ENCODE measurements at regions not wholly inside any gene's neighbourhood (a gene's known extent, or its start where the extent isn't known, plus 50 kb on each side); places are given as distances from the start of the nearest gene placed in this dataset.

DNA sequence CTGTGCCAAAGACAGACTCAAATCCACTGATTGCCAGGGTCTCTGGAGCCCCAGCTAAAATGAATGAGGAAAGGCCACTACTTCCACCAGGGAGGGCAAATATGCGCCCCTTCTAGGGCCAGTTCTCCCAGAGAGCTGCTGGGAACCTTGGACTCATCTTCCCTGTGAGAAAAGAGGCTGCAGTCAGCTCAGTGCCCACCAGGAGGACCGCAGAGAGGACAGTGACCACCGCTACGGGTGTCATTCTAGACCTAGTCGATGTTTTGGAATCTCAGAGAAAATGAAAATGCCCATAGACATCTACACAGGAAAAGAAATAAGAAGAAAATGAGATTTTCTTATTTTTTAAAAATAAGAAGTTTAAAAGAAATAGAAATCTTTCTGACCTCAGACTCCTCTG lies 235.1 kb downstream of the UQCRFS1 start:
- no peak for DNase-seq (ENCODE audit: low read depth in 2 of 2)

DNA sequence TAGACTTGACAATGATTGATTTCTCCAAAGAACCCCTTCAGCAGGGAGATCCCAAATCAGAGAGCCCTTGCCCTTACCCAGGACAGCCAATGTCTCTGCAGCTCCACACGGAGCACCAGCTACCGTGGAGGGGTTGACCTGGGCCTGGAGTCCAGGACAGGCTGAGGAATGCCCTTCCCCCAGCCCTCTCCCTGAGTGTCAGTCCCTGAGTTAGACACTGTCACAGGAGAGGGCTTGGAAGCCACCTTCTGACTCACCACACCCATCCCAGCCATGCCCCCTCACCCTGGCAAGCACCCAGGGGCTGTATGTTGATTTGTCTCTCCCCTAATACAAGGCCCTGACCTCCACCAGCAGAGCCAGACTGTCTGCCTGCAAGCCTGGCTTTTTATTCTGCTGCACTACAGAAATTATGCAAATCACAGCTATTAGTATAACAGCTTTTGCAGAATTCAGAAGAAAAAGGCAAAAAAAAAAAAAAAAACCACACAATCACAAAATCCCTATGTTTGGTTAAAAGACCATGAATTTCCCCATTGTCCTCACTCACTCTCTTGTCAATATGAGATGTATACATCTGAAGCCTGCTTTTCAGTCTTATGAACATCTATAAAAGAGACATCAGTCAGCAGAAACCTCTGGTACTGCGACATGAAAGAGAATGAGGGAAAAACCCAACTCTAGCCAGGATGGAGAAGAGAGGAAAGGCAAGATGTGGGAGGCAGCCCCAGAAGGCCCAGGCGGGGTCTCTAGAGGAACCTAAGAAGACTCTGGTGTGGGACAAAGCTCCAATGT lies 240.7 kb downstream of the UQCRFS1 start:
- no peak for DNase-seq (ENCODE audit: low read depth in 2 of 2)

DNA sequence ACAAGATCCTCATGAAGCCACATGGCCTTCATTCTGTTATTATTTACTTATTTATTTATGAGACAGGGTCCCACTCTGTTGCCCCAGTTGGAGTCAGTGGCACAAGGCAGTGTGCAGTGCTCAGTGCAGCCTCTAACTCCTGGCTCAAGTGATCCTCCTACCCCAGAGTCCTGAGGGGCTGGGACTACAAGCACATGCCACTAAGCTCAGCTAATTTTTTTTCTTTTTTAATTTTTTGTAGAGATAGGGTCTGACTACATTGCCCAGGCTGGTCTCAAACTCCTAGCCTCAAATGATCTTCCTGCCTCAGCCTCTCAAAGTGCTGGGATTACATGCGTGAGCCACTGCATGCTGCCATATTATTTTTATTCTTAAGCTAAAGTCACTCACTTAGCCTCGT lies 241.4 kb downstream of the UQCRFS1 start:
- DNase-seq (ENCODE audit: low read depth in 2 of 2) = no peak

DNA sequence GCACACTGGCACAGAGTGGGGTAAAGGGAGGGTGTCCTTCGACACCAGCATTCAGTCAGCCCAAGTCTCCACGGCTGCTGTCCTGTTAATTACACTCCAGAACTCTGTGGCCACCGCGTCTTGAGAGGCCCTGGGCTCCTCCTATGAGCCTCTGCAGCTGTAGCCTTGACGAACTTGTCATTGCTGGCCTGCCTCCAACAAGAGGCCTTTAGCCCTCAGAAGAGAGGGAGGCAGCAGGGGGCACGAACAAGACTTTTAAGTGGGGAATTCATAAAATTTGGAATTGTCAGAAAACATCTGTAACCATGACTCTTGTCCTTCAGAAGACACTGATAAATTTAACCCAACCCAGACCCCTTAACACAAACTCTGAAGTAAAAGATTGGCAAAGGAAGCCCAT lies 241.9 kb downstream of the UQCRFS1 start:
- DNase-seq (ENCODE audit: low read depth in 2 of 2) = no peak

DNA sequence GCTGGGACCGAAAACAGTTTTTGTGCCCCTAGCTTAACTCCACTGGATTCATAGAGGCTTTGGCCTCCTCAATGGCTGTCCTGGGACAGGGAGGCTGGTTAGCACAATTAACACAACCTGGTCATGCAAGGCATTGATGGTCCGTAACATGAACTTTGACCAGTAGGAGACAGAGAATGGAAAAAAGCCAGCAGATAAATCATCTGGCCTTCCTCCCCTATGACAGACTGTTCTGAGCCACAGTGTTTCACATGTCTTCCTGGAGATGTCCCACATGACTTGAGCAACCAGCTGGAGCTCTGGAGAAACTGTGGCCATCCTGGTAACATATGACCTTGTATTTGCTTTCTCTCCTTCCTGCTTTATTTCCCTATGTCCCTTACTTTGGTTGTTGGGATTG lies 244.2 kb downstream of the UQCRFS1 start:
- no peak for DNase-seq (ENCODE audit: low read depth in 2 of 2)

DNA sequence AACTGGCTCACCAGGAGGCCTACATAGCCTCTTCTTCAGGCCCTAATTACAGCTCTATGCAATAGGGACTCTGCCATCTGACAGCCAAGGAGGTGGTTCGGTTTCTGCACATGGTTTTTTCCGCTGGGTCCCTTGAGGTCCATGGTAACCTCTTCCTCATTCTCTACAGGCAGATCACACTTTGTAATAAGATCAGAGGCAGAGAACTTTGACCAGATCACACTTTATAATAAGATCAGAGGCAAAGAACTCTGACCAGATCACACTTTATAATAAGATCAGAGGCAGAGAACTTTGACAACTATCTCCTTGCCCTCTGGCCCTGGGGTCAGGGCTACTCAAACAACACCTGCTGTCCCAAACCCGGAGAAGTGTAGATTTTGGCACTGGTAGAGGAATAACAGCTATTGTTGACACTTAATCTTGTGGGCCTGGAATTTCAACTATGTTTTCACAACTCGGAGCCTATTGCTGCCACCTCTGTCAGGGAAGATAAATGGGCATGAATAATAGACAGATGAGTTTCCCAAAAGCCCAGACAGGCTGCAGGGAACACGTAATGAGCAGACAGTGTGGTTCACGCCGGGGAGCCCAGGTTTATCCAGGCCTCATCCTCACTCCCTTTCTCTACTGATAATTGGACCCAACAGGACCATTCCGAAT lies 246.1 kb downstream of the UQCRFS1 start:
- DNase-seq (ENCODE audit: low read depth in 2 of 2) = no peak

DNA sequence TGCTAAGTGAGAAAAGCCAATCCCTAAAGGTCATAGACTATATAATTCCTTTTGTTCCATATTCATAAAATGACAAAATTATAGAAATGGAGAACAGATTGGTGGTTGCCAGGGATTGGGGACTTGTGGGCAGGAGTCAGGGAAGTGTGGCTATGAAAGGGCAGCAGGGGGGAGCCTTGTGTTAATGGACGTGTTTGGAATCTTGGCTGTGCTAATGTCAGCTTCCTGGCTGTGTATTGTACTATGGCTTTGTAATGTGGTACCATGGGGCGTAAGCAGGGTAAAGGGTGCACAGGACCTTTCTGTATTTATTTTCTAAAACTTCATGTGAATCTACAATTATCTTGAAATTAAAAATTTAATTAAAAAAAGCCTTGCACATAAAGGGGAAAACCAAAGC lies 248.5 kb downstream of the UQCRFS1 start:
- DNase-seq (ENCODE audit: low read depth in 2 of 2) = no peak

DNA sequence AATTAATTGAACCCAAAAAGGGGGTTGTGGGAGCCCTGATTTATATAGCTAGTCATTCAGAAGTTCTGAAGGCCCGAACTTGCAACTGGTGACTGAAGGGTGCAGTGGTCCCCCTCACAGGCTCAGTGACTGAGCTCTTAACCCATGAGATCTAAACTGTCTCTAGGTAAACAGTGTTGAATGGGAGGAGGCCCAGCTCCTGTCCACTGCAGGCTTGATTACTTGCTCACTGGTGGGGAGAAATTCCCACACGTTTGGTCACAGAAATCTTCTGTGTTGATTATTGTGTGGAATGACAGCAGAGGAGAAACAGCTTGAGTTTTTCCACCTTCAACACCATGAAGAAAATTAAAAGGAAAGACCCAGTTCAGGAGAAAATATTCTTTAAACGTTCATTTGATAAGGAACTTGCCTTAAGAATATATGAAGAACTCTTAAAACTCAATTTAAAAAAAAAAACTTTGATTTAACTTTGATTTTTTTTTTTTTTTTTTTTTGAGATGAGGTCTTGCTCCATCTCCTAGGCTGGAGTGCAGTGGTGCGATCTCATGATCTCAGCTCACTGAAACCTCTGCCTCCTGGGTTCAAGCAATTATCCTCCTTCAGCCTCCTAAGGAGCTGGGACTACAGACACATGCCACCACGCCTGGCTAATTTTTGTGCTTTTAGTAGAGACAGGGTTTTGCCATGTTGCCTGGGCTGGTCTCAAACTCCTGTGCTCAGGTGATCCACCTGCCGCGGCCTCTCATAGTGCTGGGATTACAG lies 249.3 kb downstream of the UQCRFS1 start:
- no peak for DNase-seq (ENCODE audit: low read depth in 2 of 2)

DNA sequence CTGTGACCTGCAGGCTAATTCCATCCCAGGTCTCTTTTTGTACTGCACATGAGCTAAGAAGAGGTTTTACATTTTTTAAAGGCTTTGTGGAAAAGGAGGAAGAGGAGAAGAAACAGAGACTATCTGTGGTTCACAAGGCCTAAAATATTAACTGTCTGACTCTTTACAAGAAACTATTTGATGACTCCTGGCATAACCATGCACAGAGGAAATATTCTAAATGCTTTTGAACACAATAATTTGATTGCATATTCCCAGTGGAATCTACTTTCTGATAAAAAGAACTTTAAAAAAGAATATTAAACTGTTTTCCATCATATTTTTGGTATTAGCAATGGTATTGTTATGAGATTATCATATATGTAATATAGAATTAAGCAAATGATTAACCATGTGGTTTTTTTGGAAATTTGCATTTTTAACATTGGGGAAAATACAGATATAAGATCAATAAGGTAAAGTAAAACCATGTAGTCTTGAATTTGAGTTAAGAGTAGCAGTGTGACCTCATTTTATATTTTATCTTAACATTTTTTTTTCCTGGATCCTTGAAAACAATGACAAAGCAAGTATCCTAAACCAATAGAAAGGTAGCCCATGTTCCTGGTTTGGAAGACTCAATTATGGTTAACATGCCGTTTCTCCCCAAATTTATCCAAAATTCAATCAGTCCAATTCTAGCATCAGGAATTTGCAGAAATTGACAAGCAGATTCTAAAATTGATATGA lies 251.0 kb downstream of the UQCRFS1 start:
- DNase-seq (ENCODE audit: low read depth in 2 of 2) = no peak

DNA sequence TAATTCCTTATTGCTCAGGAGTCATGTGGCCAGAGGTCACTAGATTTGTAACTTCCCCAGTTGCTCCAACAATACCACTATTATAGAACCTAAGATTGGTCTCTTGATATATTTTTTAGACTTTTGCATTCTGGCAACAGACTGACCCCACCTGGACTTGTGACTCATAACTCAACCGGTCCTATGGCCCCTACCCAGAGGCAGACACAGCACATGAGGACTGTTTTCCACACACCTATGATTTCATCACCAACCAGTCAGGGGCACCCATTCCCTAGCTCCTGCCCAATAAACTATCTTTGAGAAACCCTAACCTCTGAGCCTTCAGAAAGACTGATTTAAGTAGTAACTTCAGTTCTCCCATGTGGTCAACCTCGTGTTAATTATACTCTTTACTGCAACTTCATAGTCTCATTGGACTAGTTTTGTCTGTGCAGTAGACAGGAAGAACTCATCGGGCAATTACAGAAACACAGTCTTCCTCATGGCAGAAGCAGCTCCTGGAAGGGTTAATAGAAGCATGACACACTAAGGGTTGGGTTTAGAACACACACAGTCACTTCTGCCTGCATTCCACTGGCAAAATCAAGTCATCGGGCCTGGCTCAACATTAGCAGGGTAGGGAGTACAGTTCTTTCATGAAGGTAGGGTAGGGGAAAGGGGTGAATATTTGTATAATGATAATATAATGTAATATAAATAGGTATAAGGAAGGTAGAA lies 251.8 kb downstream of the UQCRFS1 start:
- DNase-seq (ENCODE audit: low read depth in 2 of 2) = no peak

DNA sequence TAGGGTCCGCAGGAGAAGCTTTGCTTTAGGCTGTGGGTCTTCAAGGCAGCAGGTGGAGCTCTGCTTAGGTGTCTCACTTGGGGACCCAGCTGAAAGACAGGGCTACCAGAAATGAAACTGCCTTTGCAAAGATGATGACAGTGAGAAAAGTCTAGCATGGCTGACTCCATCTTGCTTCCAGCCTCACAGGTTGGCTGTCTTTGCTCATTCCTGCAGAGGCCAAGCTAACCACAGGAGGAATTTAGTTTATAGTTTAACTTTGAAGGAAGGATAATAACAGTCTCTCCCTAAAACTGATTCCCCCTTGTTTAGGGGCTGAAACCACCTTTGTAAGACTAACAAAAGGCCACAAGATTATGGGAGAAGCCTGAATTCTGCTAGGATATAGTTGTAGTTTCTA lies 252.4 kb downstream of the UQCRFS1 start:
- no peak for DNase-seq (ENCODE audit: low read depth in 2 of 2)

DNA sequence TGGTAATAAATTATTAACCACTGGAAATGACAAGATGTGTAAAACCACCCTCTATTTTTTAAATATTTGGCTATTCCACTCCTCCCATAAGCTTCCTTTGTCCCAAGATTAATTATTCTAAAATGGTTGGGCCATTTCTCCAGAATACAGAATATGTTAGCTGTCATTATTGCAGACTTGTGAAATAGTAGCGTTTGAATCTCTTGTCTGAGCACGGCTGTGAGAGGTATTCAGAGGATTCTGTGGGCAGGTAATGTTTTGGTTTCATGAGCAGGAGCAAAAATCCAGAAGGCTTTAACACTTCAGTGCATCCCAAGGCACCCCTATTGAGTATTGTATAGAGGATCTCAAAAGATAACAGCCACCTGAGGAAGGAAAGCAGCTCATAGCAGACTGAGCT lies 256.0 kb downstream of the UQCRFS1 start:
- DNase-seq (ENCODE audit: low read depth in 2 of 2) = no peak

DNA sequence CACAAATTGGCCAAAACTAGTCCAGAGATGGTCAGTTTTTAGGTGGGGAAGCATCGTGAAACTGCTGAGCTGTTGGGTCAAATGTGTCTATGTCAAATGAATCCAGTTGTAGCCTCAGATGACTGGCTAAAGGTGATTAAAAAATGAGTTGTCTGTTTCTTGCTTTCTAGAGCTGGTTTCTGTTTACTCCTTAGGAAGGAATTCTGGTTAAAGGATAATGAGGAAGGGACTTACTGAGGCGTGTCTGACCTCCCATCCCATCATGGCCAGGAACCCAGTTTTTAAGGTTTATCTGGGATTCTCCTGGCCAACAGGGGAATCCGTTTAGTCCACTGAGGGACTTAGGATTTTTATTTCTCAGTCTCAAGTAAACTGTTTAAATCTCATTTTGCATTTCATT lies 256.5 kb downstream of the UQCRFS1 start:
- no peak for DNase-seq (ENCODE audit: low read depth in 2 of 2)

DNA sequence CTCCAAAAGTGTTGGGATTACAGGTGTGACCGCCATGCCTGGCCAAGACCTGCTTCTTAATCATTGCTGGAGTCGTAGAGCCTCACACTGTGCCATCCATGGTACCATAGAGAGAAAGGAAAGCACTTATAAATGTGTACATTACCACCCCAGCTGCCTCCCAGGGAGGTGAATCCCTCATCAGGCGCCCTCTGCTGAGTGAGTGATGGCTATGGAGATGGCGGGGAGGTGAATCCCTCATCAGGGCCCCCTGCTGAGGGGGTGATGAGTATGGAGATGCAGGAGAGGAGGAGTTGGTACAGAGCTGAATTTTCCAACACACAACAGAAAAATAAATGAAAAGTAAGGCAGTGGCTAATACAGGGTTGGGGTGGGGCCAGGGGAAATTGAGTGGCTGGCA lies 263.4 kb downstream of the UQCRFS1 start:
- DNase-seq (ENCODE audit: low read depth in 2 of 2) = no peak

DNA sequence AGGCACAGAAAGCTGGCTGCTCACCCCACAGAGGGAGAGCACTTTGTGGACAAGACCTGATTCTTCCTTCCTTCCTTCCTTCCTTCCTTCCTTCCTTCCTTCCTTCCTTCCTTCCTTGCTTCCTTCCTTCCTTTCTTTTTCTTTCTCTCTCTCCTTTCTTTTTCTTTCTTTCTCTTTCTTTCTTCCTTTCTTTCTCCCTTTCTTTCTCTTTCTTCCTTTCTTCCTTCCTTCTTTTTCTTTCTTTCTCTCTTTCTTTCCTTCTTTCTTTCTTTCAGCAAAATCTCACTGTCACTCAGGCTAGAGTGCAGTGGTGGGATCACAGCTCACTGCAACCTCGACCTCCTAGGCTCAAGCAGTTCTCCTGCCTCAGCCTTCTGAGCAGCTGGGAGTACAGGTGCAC lies 263.9 kb downstream of the UQCRFS1 start:
- DNase-seq (ENCODE audit: low read depth in 2 of 2) = no peak

DNA sequence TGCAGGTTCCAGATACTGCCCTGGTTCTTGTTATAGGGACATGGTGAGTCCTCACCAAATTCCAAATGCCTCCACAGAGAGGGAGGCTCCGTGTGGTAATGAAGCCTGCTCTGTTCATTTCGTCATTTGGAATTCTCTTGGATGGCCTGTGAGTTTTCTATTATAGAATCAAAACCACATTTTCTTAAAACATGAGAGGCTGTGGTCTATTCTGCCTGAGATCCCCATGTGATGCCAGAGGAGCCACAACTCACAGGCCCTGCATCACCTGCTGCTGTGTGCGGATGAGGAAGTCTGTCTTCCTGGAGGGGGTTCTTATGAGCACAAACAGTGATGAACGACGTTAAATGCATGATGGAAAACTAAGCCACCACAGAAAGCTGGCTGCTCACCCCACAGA lies 264.4 kb downstream of the UQCRFS1 start:
- DNase-seq (ENCODE audit: low read depth in 2 of 2) = no peak

DNA sequence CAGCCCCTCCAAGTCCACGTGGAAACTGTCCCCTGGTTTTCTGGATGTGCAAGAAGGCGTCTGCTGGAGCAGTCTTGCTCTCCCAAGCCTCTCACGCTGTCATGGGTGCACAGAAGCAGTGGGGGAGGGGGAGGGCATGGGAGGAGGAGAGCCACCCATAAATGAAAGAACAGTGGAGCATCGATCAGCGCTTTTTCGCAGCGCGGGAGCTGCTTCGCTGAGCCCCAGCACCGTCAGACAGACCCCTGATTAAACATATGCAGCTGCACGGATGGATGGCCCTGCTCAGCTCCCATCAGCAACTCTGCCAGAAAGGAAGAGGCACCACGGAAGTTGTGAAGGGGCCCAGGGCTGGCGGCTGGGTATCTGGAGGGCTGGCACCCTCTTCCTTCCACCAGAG lies 264.9 kb downstream of the UQCRFS1 start:
- DNase-seq (ENCODE audit: low read depth in 2 of 2) = no peak

DNA sequence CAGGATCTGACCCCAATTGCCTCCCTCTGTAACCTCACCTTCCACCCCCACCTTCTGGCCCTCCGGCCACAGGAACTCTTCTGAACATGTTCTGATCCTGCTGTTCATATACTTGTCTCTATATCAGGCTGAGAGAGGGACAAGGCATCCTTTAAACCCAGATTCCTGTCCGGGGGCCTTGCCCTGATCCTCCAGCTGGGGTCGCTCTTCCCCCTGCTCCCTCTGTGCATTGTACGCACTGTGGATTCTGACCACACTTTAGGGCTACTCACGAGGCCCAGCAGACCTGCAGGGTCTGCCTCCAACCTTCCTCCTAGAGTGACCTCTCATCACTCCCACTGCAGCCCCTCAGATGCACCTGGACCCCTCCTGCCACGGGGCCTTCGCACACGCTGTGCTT lies 269.3 kb downstream of the UQCRFS1 start:
- no peak for DNase-seq (ENCODE audit: low read depth in 2 of 2)

DNA sequence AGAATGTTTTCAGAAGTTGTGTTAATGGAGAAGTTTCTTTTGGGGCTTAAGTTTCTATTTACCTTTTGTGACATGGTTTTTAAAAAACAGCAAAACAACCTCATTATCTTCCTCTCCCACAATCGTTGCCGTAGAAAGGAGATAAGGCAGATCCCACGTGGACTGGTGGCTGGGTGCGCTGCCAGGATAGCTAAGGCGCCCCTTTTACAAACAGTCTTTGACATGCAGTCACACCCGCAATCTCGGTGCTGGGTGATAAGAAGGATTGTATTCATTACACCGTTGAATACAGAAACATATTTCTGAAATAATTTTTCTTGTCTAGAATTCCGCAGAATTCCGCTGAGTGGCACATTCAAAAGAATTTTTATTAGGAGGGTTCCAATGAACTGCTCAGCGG lies 271.1 kb downstream of the UQCRFS1 start:
- DNase-seq (ENCODE audit: low read depth in 2 of 2) = no peak

DNA sequence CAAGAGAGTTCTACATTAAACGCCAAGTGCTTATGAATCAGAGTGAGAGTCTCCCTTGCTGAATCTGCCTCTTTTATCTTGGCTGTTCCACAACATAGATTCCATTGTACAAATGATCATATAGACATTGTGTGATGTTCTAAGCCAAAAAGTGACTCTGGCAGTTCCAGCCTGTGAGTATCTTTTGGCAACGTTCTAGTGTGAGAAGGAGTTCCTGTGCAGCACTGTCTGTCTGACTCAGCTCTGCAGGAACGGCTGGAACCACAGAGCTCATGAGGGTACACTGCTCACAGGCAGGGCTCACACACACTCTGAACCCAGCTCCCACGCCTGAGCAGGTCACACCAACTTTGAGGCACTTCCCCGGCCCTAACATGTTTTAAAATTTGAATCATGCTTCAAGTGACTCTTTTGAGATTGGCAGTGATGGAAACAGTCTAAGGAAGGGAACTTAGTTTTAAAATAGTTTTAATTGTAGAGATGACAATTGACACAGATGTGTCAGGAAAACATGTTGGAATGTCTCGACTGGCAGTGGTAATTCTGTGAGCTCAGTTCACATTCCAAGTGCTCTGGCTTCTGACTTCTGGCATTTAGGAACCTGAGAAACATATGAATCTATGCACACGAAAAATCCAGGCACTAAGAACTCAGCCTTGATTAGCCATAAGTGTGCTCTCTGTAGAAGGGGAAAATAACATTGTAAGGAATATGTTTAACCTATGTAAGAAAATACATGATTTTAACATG lies 272.0 kb downstream of the UQCRFS1 start:
- DNase-seq (ENCODE audit: low read depth in 2 of 2) = no peak

DNA sequence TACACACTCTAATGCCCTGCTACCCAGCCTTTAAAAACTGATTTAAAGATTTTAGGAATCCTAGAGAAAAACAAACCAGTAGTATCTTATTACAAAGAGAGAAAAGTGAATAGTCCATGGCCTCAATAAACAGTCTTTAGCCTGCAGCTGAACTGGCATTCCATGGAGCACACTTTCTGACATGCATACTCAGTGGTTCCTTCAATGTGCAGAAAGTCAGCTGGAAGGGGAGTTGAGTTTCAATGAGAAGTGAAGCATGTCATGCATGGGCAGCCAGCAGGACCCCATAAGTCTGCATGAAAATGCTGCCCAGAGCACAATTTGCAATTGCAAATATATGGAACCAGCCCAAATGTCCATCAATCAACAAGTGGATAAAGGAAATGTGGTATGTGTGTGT lies 273.7 kb downstream of the UQCRFS1 start:
- no peak for DNase-seq (ENCODE audit: low read depth in 2 of 2)

All from stimulated activated CD4-positive, alpha-beta T cell treated with anti-CD3 and anti-CD28 coated beads, Interleukin-1b, Interleukin-23, amount 100 ng/mL, for 4 hours (primary cell).